ENCODE measurements at regions not wholly inside any gene's neighbourhood (a gene's known extent, or its start where the extent isn't known, plus 50 kb on each side); places are given as distances from the start of the nearest gene placed in this dataset.

DNA sequence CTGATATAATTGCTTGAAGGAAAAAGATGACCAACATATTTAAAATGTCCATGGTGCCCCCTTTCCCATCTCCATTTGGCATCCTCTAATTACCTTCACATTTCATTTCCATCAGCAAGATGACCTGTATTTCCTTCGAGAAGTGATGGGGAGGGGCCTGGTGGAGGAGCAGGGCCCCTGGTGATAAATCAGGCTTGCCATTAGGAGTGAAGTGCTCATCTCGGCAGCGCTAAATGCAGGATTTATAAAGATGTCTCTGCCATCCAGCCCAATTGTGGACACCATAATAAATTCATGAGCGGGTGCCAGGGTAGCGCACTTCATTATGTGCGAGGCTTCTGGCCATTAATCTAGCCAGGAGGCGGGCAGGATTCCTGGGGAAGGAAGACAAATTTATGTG, 101.5 kb upstream of the IRX6 start:
- Histone ChIP-seq H3K79me2 (ENCODE audit: low read depth) (no peaks in the 10 kb centered on the region), H3F3A (ENCODE audit: insufficient read depth, low read depth) (no peaks in the 10 kb centered on the region), H3K4me2 (no peak overlapping the region), H3K4me1 (replicated peaks; ENCODE audit: insufficient read depth) (no peaks in the 10 kb centered on the region), H3K4me3 (no peak overlapping the region), H3K27me3 (ENCODE audit: insufficient read depth, low read depth) (no peaks in the 10 kb centered on the region), H2AFZ (no peak overlapping the region), H3K36me3 (ENCODE audit: low read depth) (no peaks in the 10 kb centered on the region), H4K20me1 (ENCODE audit: insufficient read depth) (no peaks in the 10 kb centered on the region; the same call in 1 of the 2 replicates), H3K9me2 (ENCODE audit: insufficient read depth) (no peaks in the 10 kb centered on the region), H3K9me3 (ENCODE audit: insufficient read depth, low read depth) (peaks cover 6% of the 10 kb centered on the region; the same call in 1 of the 2 replicates), H3K27ac (no peak overlapping the region)
- no peak for DNase-seq
- no TSS peak for BruUV-seq (replicated peaks)
- POLR2A ChIA-PET (ENCODE audit: unreplicated experiment) = no interaction called here
- no peak for TF ChIP-seq EZH2 (IDR thresholded peaks at IDR 0.05; ENCODE audit: low read depth)
- TF ChIP-seq, protein P1, sequence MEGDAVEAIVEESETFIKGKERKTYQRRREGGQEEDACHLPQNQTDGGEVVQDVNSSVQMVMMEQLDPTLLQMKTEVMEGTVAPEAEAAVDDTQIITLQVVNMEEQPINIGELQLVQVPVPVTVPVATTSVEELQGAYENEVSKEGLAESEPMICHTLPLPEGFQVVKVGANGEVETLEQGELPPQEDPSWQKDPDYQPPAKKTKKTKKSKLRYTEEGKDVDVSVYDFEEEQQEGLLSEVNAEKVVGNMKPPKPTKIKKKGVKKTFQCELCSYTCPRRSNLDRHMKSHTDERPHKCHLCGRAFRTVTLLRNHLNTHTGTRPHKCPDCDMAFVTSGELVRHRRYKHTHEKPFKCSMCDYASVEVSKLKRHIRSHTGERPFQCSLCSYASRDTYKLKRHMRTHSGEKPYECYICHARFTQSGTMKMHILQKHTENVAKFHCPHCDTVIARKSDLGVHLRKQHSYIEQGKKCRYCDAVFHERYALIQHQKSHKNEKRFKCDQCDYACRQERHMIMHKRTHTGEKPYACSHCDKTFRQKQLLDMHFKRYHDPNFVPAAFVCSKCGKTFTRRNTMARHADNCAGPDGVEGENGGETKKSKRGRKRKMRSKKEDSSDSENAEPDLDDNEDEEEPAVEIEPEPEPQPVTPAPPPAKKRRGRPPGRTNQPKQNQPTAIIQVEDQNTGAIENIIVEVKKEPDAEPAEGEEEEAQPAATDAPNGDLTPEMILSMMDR (conservative IDR thresholded peaks at IDR 0.05) = no peak
- intact Hi-C loops (cut with micrococcal nuclease; ENCODE audit: unreplicated experiment) = no loop called here
- CTCF ChIA-PET = no interaction called here

DNA sequence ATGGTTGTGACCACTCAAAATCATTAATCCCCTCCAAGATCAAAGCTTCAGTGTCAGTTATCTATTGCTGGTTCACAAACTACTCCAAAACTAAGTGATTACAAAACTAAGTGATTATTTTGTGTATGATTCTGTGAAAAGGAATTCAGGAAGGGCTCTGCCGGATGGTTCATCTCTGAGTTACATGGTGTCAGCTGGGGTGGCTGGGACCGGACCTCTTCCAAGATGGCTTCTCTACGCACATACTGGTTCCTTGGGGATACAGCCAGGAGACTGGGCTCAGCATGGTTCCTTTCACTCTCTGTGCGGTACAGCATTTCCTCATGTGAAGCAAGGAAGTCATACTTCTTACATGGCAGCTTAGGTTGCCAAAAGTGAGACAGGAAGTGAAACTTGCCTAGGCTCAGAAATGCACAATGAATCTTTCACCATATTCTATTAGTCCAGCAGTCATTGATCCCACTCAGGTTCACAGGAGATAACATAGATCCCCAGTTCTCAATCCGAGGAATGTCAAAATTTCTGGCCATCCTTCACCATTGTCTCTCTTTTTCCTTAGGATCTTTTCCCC, 97.9 kb upstream of the IRX6 start:
- Histone ChIP-seq H4K20me1 (ENCODE audit: insufficient read depth) (no peaks in the 10 kb centered on the region; the same call in 1 of the 2 replicates), H3K9me3 (ENCODE audit: insufficient read depth, low read depth) (peaks cover 6% of the 10 kb centered on the region; the same call in 1 of the 2 replicates), H3K27me3 (ENCODE audit: insufficient read depth, low read depth) (no peaks in the 10 kb centered on the region), H2AFZ (no peak overlapping the region), H3K4me2 (no peak overlapping the region), H3F3A (ENCODE audit: insufficient read depth, low read depth) (no peaks in the 10 kb centered on the region), H3K4me3 (no peak overlapping the region), H3K36me3 (ENCODE audit: low read depth) (no peaks in the 10 kb centered on the region), H3K4me1 (replicated peaks; ENCODE audit: insufficient read depth) (no peaks in the 10 kb centered on the region), H3K27ac (no peak overlapping the region), H3K9me2 (ENCODE audit: insufficient read depth) (no peaks in the 10 kb centered on the region), H3K79me2 (ENCODE audit: low read depth) (no peaks in the 10 kb centered on the region)
- ChIA-PET POLR2A (ENCODE audit: unreplicated experiment) (no interaction called here), CTCF (no interaction called here)
- TF ChIP-seq EZH2 (IDR thresholded peaks at IDR 0.05; ENCODE audit: low read depth) = no peak
- TF ChIP-seq, protein P1 (conservative IDR thresholded peaks at IDR 0.05) = no peak
- no TSS peak for BruUV-seq (replicated peaks)
- intact Hi-C loops (cut with micrococcal nuclease; ENCODE audit: unreplicated experiment) = no loop called here
- DNase-seq = no peak

DNA sequence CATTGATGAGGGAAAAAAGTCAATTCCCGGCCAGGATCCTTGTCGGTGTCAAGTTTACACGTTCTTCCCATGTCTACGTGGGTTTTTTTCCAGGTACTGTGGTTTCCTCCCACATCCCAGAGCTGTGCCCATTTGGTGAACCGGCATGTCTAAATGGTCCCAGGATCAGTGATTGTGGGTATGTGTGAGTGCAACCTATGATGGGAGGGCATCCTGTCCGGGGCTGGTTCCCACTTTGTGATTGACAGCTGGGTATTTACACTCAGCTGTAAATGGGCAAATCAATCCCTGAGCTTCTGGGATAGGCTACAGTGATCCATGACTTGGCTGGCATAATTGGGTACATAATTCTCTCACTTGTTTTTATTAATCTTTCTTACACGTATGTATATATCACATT, 91.2 kb upstream of the IRX6 start:
- no peaks in the 10 kb centered on the region for H3K4me1 ChIP-seq (replicated peaks; ENCODE audit: insufficient read depth)
- H3K36me3 ChIP-seq (ENCODE audit: low read depth) = no peaks in the 10 kb centered on the region
- no peaks in the 10 kb centered on the region for H3K27me3 ChIP-seq (ENCODE audit: insufficient read depth, low read depth)
- H3K9me3 ChIP-seq (ENCODE audit: insufficient read depth, low read depth) = no peaks in the 10 kb centered on the region
- no peak overlapping the region for H3K4me3 ChIP-seq
- CTCF ChIA-PET = no interaction called here
- H4K20me1 ChIP-seq (ENCODE audit: insufficient read depth) = no peaks in the 10 kb centered on the region
- no peaks in the 10 kb centered on the region for H3F3A ChIP-seq (ENCODE audit: insufficient read depth, low read depth)
- no peaks in the 10 kb centered on the region for H3K79me2 ChIP-seq (ENCODE audit: low read depth)
- H3K9me2 ChIP-seq (ENCODE audit: insufficient read depth) = no peaks in the 10 kb centered on the region
- intact Hi-C loops (cut with micrococcal nuclease; ENCODE audit: unreplicated experiment) = no loop called here
- TF ChIP-seq EZH2 (IDR thresholded peaks at IDR 0.05; ENCODE audit: low read depth) = no peak
- TF ChIP-seq, protein P1 (conservative IDR thresholded peaks at IDR 0.05) = no peak
- DNase-seq = no peak
- no peak overlapping the region for H3K27ac ChIP-seq
- no peak overlapping the region for H2AFZ ChIP-seq
- POLR2A ChIA-PET (ENCODE audit: unreplicated experiment) = no interaction called here
- H3K4me2 ChIP-seq = no peak overlapping the region
- BruUV-seq (replicated peaks) = no TSS peak
